CD4-positive, alpha-beta T cell treated with Interleukin-4 for 4 hours (primary cell): ENCODE measurements at regions not wholly inside any gene's neighbourhood (a gene's known extent, or its start where the extent isn't known, plus 50 kb on each side); places are given as distances from the start of the nearest gene placed in this dataset.
A peak's percentile ranks its signal among the peaks of the same experiment; 100 is the strongest.
"Not testable (repeated sequence)": the region's sequence is repeated elsewhere in the genome, so short reads cannot be mapped to it uniquely, and the experiment has no call there.

Experiments used
- DNase-seq: peaks from one replicate; pipeline ENCODE4 v3.0.0-alpha.2; 2020

- no peak for DNase-seq
Observed at GRCh38 chr14:95818581-95818980, 58.1 kb upstream of the TUNAR start.

- no peak for DNase-seq
Observed at GRCh38 chr14:95817271-95817670, 59.4 kb upstream of the TUNAR start.

GRCh38 chr14:95816539-95816938, 60.1 kb upstream of the TUNAR start:
- DNase-seq = no peak

GRCh38 chr14:95815226-95815690, 61.4 kb upstream of the TUNAR start:
- no peak for DNase-seq

GRCh38 chr14:95814363-95815225, 62.0 kb upstream of the TUNAR start:
- no peak for DNase-seq

- DNase-seq = no peak
Observed at GRCh38 chr14:95811813-95812212, 64.8 kb upstream of the TUNAR start.

GRCh38 chr14:95808371-95808770, 68.3 kb upstream of the TUNAR start:
- no peak for DNase-seq

- DNase-seq = no peak
Observed at GRCh38 chr14:95796788-95797187, 79.8 kb upstream of the TUNAR start.

- no peak for DNase-seq
Observed at GRCh38 chr14:95787941-95788340, 74.0 kb upstream of the TCL1A start.

- no peak for DNase-seq
Observed at GRCh38 chr14:95786566-95786965, 72.6 kb upstream of the TCL1A start.

GRCh38 chr14:95784137-95784536, 70.2 kb upstream of the TCL1A start:
- no peak for DNase-seq

GRCh38 chr14:95776798-95777534, 63.0 kb upstream of the TCL1A start:
- DNase-seq = no peak

- peak; percentile 41 for DNase-seq
Observed at GRCh38 chr14:95774265-95775160, 60.6 kb upstream of the TCL1A start.

- DNase-seq = no peak
Observed at GRCh38 chr14:95770777-95771176, 56.9 kb upstream of the TCL1A start.

GRCh38 chr14:95769976-95770375, 56.1 kb upstream of the TCL1A start:
- no peak for DNase-seq

- not testable (repeated sequence) for DNase-seq
Observed at GRCh38 chr14:95769431-95769830, 55.5 kb upstream of the TCL1A start.

GRCh38 chr14:95765051-95765450, 51.1 kb upstream of the TCL1A start:
- DNase-seq = no peak

GRCh38 chr14:95763875-95764274, 50.0 kb upstream of the TCL1A start:
- DNase-seq = no peak
